PC-9 (cell line): ENCODE measurements at regions not wholly inside any gene's neighbourhood (a gene's known extent, or its start where the extent isn't known, plus 50 kb on each side); places are given as distances from the start of the nearest gene placed in this dataset.
"Not testable (repeated sequence)": the region's sequence is repeated elsewhere in the genome, so short reads cannot be mapped to it uniquely, and the experiment has no call there.

ENCODE experiments used
- BruUV-seq: library from RNA; stranded (reverse); fragments of 400-500 nt; replicated peaks from 2 replicates; lab custom pipeline; 2021; lab: Mats Ljungman, UMichigan
- CTCF ChIA-PET: fragments of 300-600 bp; sonication (Branson Sonifier 250); formaldehyde crosslinking; loops from one replicate; lab custom pipeline; 2022; ENCODE audit warnings: antibody characterized with exemption; lab: Charles Lee
- POLR2A ChIA-PET: fragments of 300-600 bp; sonication (Branson Sonifier 250); formaldehyde crosslinking; loops from one replicate; lab custom pipeline; 2022; ENCODE audit warnings: antibody characterized with exemption; ENCODE audit not compliant: unreplicated experiment; lab: Charles Lee
- DNase-seq, 2 experiments: peaks; one replicate each; pipeline versions ENCODE4 v3.0.0 to v3.0.0-alpha.2; 2015 to 2022; ENCODE audit warnings: mixed read lengths in 1 of 2
- H2AFZ ChIP-seq: fragments of 200-600 bp; sonication (generic); 2 replicates; pipeline ENCODE4 v1.8.1; 2017; ENCODE audit warnings: antibody characterized with exemption
- H3F3A ChIP-seq: fragments of 200-600 bp; sonication (generic); 2 replicates; pipeline ENCODE4 v1.8.1; 2017; ENCODE audit warnings: antibody characterized with exemption, mild to moderate bottlenecking, low read depth; ENCODE audit not compliant: insufficient read depth
- H3K27ac ChIP-seq: fragments of 200-600 bp; sonication (generic); 2 replicates; pipeline ENCODE4 v1.6.1; 2016; ENCODE audit warnings: mixed run types
- H3K27me3 ChIP-seq: fragments of 200-600 bp; sonication (generic); 2 replicates; pipeline ENCODE4 v1.6.1; 2016; ENCODE audit warnings: low read depth, mixed run types; ENCODE audit not compliant: insufficient read depth
- H3K36me3 ChIP-seq: fragments of 200-600 bp; sonication (generic); 2 replicates; pipeline ENCODE4 v1.6.1; 2016; ENCODE audit warnings: low read depth, mixed run types
- H3K4me1 ChIP-seq: fragments of 200-600 bp; sonication (generic); replicated peaks from 2 replicates; pipeline ENCODE4 v1.6.1; 2016; ENCODE audit warnings: mixed run types; ENCODE audit not compliant: insufficient read depth
- H3K4me2 ChIP-seq: fragments of 200-600 bp; sonication (generic); 2 replicates; pipeline ENCODE4 v1.6.1; 2017; ENCODE audit warnings: mixed run types
- H3K4me3 ChIP-seq: fragments of 200-600 bp; sonication (generic); 2 replicates; pipeline ENCODE4 v1.6.1; 2016; ENCODE audit warnings: mixed run types
- H3K79me2 ChIP-seq: fragments of 200-600 bp; sonication (generic); 2 replicates; pipeline ENCODE4 v1.6.1; 2017; ENCODE audit warnings: low read depth, mixed run types
- H3K9me2 ChIP-seq: fragments of 200-600 bp; sonication (generic); 2 replicates; pipeline ENCODE4 v1.8.1; 2017; ENCODE audit warnings: mild to moderate bottlenecking; ENCODE audit not compliant: insufficient read depth
- H3K9me3 ChIP-seq: fragments of 200-600 bp; sonication (generic); 2 replicates; pipeline ENCODE4 v1.8.1; 2016; ENCODE audit warnings: low read depth; ENCODE audit not compliant: insufficient read depth
- H4K20me1 ChIP-seq: fragments of 200-600 bp; sonication (generic); 2 replicates; pipeline ENCODE4 v1.8.1; 2017; ENCODE audit not compliant: insufficient read depth
- CTCF ChIP-seq: fragments of 200-600 bp; sonication (generic); conservative IDR thresholded peaks from 2 replicates; pipeline ENCODE4 v1.6.1; 2017; ENCODE audit warnings: mixed run types, antibody characterized with exemption, mild to moderate bottlenecking, moderate library complexity
- EZH2 ChIP-seq: fragments of 200-600 bp; sonication (generic); IDR thresholded peaks from 2 replicates; pipeline ENCODE4 v1.8.0; 2017; ENCODE audit warnings: antibody characterized with exemption, low read depth
- intact Hi-C: fragments of 100-400 bp; cut with micrococcal nuclease; formaldehyde crosslinking; loops from one replicate; pipeline ENCODE4 v1.10.0; 2022; ENCODE audit not compliant: unreplicated experiment

DNA sequence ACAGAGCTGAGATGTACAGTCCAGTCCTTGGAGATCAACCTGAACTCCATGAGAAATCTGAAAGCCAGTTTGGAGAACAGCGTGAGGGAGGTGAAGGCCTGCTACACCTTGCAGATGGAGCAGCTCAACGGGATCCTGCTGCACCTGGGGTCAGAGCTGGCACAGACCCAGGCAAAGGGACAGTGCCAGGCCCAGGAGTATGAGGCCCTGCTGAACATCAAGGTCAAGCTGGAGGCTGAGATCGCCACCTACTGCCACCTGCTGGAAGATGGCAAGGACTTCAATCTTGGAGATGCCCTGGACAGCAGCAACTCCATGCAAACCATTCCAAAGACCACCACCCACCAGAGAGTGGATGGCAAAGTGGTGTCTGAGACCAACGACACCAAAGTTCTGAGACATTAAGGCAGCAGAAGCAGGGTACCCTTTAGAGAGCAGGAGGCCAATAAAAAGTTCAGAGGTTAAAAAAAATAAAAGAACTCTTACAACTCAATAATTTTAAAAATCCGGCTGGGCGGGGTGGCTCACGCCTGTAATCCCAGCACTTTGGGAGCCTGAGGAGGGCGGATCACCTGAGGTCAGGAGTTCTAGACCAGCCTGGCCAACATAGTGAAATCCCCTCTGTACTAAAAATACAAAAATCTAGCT is 69.9 kb upstream of the RTL6 start:
- CTCF ChIA-PET: interaction anchor here (0.9 to 1.2 kb wide), 2 partner anchors 15 to 18 kb away, joined by 3 read pairs; no protein-coding TSS in a partner anchor
- intact Hi-C loops: loop anchor here (5.0 kb wide), 3 partner anchors 231 to 576 kb away; no protein-coding TSS in a partner anchor

GRCh38 chr22:44567378-44567841 is 69.4 kb upstream of the RTL6 start:
- intact Hi-C loops: loop anchor here (5.0 kb wide), 3 partner anchors 230 to 575 kb away; no protein-coding TSS in a partner anchor

More for the DNA sequence above, 69.9 kb upstream of the RTL6 start:
- Histone ChIP-seq H3K9me2 (no peaks in the 10 kb centered on the region), H3K9me3 (no peaks in the 10 kb centered on the region), H3K27me3 (no peaks in the 10 kb centered on the region), H3K79me2 (no peaks in the 10 kb centered on the region), H3K27ac (no peak overlapping the region), H4K20me1 (no peaks in the 10 kb centered on the region), H3K36me3 (no peaks in the 10 kb centered on the region), H3F3A (no peaks in the 10 kb centered on the region), H3K4me2 (no peak overlapping the region), H2AFZ (no peak overlapping the region), H3K4me3 (no peak overlapping the region), H3K4me1 (no peaks in the 10 kb centered on the region)
- DNase-seq: no peak
- TF ChIP-seq CTCF: peak; percentile 87
- TF ChIP-seq EZH2: no peak
- no TSS peak for BruUV-seq
- POLR2A ChIA-PET: no interaction called here

DNA sequence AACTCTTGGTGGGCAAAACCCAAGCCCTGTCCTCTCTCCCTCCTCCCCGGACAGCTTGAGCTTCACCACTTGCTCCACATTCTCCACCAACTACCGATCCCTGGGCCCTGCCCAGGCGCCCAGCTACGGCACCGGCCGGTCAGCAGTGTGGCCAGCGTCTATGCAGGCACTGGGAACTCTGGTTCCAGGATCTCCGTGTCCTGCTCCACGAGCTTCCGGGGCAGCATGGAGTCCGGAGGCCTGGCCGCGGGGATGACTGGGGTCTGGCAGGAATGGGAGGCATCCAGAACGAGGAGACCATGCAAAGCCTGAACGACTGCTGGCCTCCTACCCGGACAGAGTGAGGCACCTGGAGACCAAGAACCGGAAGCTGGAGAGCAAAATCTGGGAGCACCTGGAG is 68.9 kb upstream of the RTL6 start:
- no peaks in the 10 kb centered on the region for H3K9me2 ChIP-seq
- CTCF ChIA-PET: interaction anchor here (1.2 kb wide), 1 partner anchor 16 kb away, joined by 3 read pairs; no protein-coding TSS in a partner anchor
- intact Hi-C loops: loop anchor here (5.0 kb wide), 3 partner anchors 230 to 575 kb away; no protein-coding TSS in a partner anchor
- no peak overlapping the region for H3K4me3 ChIP-seq
- H3F3A ChIP-seq: no peaks in the 10 kb centered on the region
- H3K27me3 ChIP-seq: no peaks in the 10 kb centered on the region
- H3K79me2 ChIP-seq: no peaks in the 10 kb centered on the region
- POLR2A ChIA-PET: no interaction called here
- no peak overlapping the region for H3K27ac ChIP-seq
- no peak overlapping the region for H3K4me2 ChIP-seq
- no peaks in the 10 kb centered on the region for H3K36me3 ChIP-seq
- no peak for DNase-seq
- no peak for TF ChIP-seq EZH2
- no peak for TF ChIP-seq CTCF
- no peaks in the 10 kb centered on the region for H3K9me3 ChIP-seq
- BruUV-seq: no TSS peak
- H2AFZ ChIP-seq: no peak overlapping the region
- H4K20me1 ChIP-seq: no peaks in the 10 kb centered on the region
- H3K4me1 ChIP-seq: no peaks in the 10 kb centered on the region

More at GRCh38 chr22:44567378-44567841, 69.4 kb upstream of the RTL6 start:
- H3K36me3 ChIP-seq, BruUV-seq, H4K20me1 ChIP-seq, H3K9me2 ChIP-seq, H3K27me3 ChIP-seq, H3K4me3 ChIP-seq, H3F3A ChIP-seq, H3K4me2 ChIP-seq, H3K4me1 ChIP-seq, H2AFZ ChIP-seq, H3K27ac ChIP-seq, H3K9me3 ChIP-seq, POLR2A ChIA-PET, H3K79me2 ChIP-seq: not testable (repeated sequence)
- CTCF ChIA-PET: interaction anchor here (0.9 to 1.2 kb wide), 2 partner anchors 15 to 18 kb away, joined by 3 read pairs; no protein-coding TSS in a partner anchor
- DNase-seq: peak in 1 of 2 experiments; percentile 52

DNA sequence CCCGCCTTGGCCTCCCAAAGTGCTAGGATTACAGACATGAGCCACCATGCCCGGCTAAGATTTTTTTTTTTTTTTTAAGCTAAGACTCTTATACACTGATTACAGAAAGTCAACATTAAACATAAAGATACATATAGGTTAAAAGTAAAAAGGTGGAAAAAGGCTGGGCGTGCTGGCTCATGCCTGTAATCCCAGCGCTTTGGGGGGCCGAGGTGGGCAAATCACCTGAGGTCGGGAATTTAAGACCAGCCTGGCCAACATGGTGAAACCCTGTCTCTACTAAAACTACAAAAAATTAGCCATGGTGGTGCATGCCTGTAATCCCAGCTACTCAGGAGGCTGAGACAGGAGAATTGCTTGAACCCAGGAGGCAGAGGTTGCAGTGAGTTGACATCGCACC is 64.6 kb upstream of the RTL6 start:
- H3K36me3 ChIP-seq, DNase-seq, H3K9me3 ChIP-seq, H3K27me3 ChIP-seq, H3K27ac ChIP-seq, BruUV-seq, H4K20me1 ChIP-seq, H3K79me2 ChIP-seq, POLR2A ChIA-PET, H3K4me2 ChIP-seq, H3F3A ChIP-seq, intact Hi-C loops, H3K4me3 ChIP-seq, H3K9me2 ChIP-seq, H2AFZ ChIP-seq: not testable (repeated sequence)
- CTCF ChIA-PET: interaction anchor here (0.6 kb wide), 2 partner anchors 98 to 122 kb away, joined by 3 to 4 read pairs; no protein-coding TSS in a partner anchor
- H3K4me1 ChIP-seq: peaks cover 14% of the 10 kb centered on the region
